GM21825 (cell line): ENCODE measurements at regions not wholly inside any gene's neighbourhood (a gene's known extent, or its start where the extent isn't known, plus 50 kb on each side); places are given as distances from the start of the nearest gene placed in this dataset.

Experiments
- ATAC-seq: cut with Tn5 transposase; IDR thresholded peaks from one replicate; pipeline ENCODE4 v1.9.1; 2021; ENCODE audit warnings: mild to moderate bottlenecking, moderate library complexity; ENCODE audit not compliant: unreplicated experiment

- ATAC-seq = no peak
These were observed 103.7 kb downstream of the LINC00237 start for GRCh38 chr20:21002486-21002885.

- ATAC-seq = no peak
These were observed 112.8 kb downstream of the LINC00237 start for GRCh38 chr20:20993372-20993771.

- no peak for ATAC-seq
These were observed 113.3 kb downstream of the LINC00237 start for GRCh38 chr20:20992686-20993360.

- no peak for ATAC-seq
These were observed 113.9 kb downstream of the LINC00237 start for GRCh38 chr20:20992277-20992676.

- ATAC-seq = no peak
These were observed 117.1 kb downstream of the LINC00237 start for GRCh38 chr20:20989081-20989480.

- ATAC-seq = no peak
These were observed 126.2 kb downstream of the LINC00237 start for GRCh38 chr20:20979934-20980333.

GRCh38 chr20:20977786-20978185 lies 128.4 kb downstream of the LINC00237 start:
- ATAC-seq = no peak

GRCh38 chr20:20972490-20972889 lies 133.7 kb downstream of the LINC00237 start:
- no peak for ATAC-seq

GRCh38 chr20:20971810-20972209 lies 134.3 kb downstream of the LINC00237 start:
- no peak for ATAC-seq

GRCh38 chr20:20970841-20971240 lies 135.3 kb downstream of the LINC00237 start:
- ATAC-seq = no peak

GRCh38 chr20:20969701-20970280 lies 136.4 kb downstream of the LINC00237 start:
- ATAC-seq = no peak

GRCh38 chr20:20967564-20968184 lies 138.5 kb downstream of the LINC00237 start:
- no peak for ATAC-seq

- ATAC-seq = no peak
These were observed 140.0 kb downstream of the LINC00237 start for GRCh38 chr20:20966171-20966570.

- no peak for ATAC-seq
These were observed 147.0 kb downstream of the LINC00237 start for GRCh38 chr20:20959031-20959755.

GRCh38 chr20:20956513-20956931 lies 149.6 kb downstream of the LINC00237 start:
- no peak for ATAC-seq

- ATAC-seq = no peak
These were observed 150.3 kb downstream of the LINC00237 start for GRCh38 chr20:20955892-20956291.

GRCh38 chr20:20953738-20954618 lies 152.2 kb downstream of the LINC00237 start:
- no peak for ATAC-seq

- ATAC-seq = no peak
These were observed 155.5 kb downstream of the LINC00237 start for GRCh38 chr20:20950620-20951019.

GRCh38 chr20:20946122-20946759 lies 159.9 kb downstream of the LINC00237 start:
- ATAC-seq = no peak

GRCh38 chr20:20941468-20941889 lies 164.7 kb downstream of the LINC00237 start:
- ATAC-seq = no peak
